Endothelial cell of umbilical vein (primary cell): ENCODE measurements at regions not wholly inside any gene's neighbourhood (a gene's known extent, or its start where the extent isn't known, plus 50 kb on each side); places are given as distances from the start of the nearest gene placed in this dataset.

ENCODE experiments used
- BruUV-seq: library from RNA; stranded (reverse); fragments of 400-500 nt; replicated peaks from 2 replicates; lab custom pipeline; 2021; lab: Mats Ljungman, UMichigan
- CTCF ChIA-PET: fragments of 300-600, 350-600 bp; sonication (Branson Sonifier 250); formaldehyde crosslinking; loops from one replicate; lab custom pipeline; 2021; ENCODE audit warnings: antibody characterized with exemption, inconsistent platforms; lab: Charles Lee
- POLR2A ChIA-PET: fragments of 300-600, 350-600 bp; sonication (Branson Sonifier 250); formaldehyde crosslinking; loops from one replicate; lab custom pipeline; 2021; ENCODE audit warnings: antibody characterized with exemption, inconsistent platforms; lab: Charles Lee
- DNase-seq: peaks from one replicate; pipeline ENCODE4 v3.0.0-alpha.2; 2011; ENCODE audit warnings: low read depth, low spot score
- FAIRE-seq: peaks from 2 replicates; lab custom pipeline; 2011; peaks lifted over from hg19 to GRCh38; lab: Jason Lieb, UNC
- H2AFZ ChIP-seq: 2 replicates; pipeline ENCODE4 v1.6.0; 2012; ENCODE audit warnings: low read depth, low read length, control low read depth, inconsistent platforms
- H3K27ac ChIP-seq: 2 replicates; pipeline ENCODE4 v1.5.1; 2011; ENCODE audit warnings: low read depth, mild to moderate bottlenecking, control low read depth, low read length, moderate library complexity; ENCODE audit not compliant: insufficient read depth
- H3K27me3 ChIP-seq, 2 experiments: 2 replicates each; pipeline versions ENCODE4 v1.6.0 to v1.6.1; 2011; ENCODE audit warnings: low read length in 2 of 2, mixed read lengths in 1 of 2; ENCODE audit not compliant: control insufficient read depth in 2 of 2, insufficient read depth in 2 of 2
- H3K36me3 ChIP-seq, 2 experiments: 2 replicates in 1 of 2; 3 replicates in 1 of 2; pipeline ENCODE4 v1.5.1; 2011; ENCODE audit warnings: low read length in 2 of 2, mild to moderate bottlenecking in 1 of 2, moderate library complexity in 1 of 2; ENCODE audit not compliant: control insufficient read depth in 2 of 2, insufficient read depth in 2 of 2; ENCODE audit errors: extremely low read depth in 1 of 2
- H3K4me1 ChIP-seq: 3 replicates; pipeline ENCODE4 v1.5.1; 2011; ENCODE audit warnings: mild to moderate bottlenecking, low read length; ENCODE audit not compliant: control insufficient read depth, insufficient read depth; ENCODE audit errors: extremely low read depth
- H3K4me2 ChIP-seq: 2 replicates; pipeline ENCODE4 v1.6.1; 2011; ENCODE audit warnings: low read length, control low read depth, mixed read lengths; ENCODE audit not compliant: insufficient read depth
- H3K4me3 ChIP-seq, 3 experiments: fragments of 200-600 bp in 1 of 3; sonication (generic), shearing (Covaris generic) in 1 of 3; replicated peaks in 1 of 3; 2 replicates each; pipeline ENCODE4 v1.5.1; 2011 to 2016; ENCODE audit warnings: control low read depth in 3 of 3, low read length in 3 of 3, mild to moderate bottlenecking in 2 of 3, inconsistent platforms in 1 of 3, low read depth in 1 of 3, moderate library complexity in 1 of 3; ENCODE audit not compliant: insufficient read depth in 1 of 3
- H3K79me2 ChIP-seq: 2 replicates; pipeline ENCODE4 v1.6.0; 2012; ENCODE audit warnings: low read length, inconsistent platforms; ENCODE audit not compliant: control insufficient read depth, insufficient read depth
- H3K9ac ChIP-seq: replicated peaks from 2 replicates; pipeline ENCODE3; 2011; ENCODE audit warnings: low read length, control low read depth; ENCODE audit not compliant: insufficient read depth; ENCODE audit errors: extremely low read depth
- H3K9me1 ChIP-seq: replicated peaks from 3 replicates; pipeline ENCODE4 v1.6.0; 2011; ENCODE audit warnings: mild to moderate bottlenecking, low read length; ENCODE audit not compliant: control insufficient read depth, insufficient read depth; ENCODE audit errors: extremely low read depth
- H3K9me3 ChIP-seq: replicated peaks from 2 replicates; pipeline ENCODE4 v1.5.1; 2012; ENCODE audit warnings: low read length, inconsistent platforms; ENCODE audit not compliant: control insufficient read depth, insufficient read depth
- H4K20me1 ChIP-seq: replicated peaks from 2 replicates; pipeline ENCODE3; 2011; ENCODE audit warnings: mild to moderate bottlenecking, low read length; ENCODE audit not compliant: control insufficient read depth, insufficient read depth; ENCODE audit errors: extremely low read depth
- CTCF ChIP-seq, 2 donors: IDR thresholded peaks; 1 replicate in 1 of 2; 2 replicates in 1 of 2; pipeline ENCODE4 v1.5.1; 2011; ENCODE audit warnings: low read length in 2 of 2, mild to moderate bottlenecking in 2 of 2, moderate library complexity in 2 of 2, control low read depth in 1 of 2, inconsistent platforms in 1 of 2, low read depth in 1 of 2; ENCODE audit not compliant: insufficient read depth in 1 of 2; ENCODE audit errors: extremely low read depth in 1 of 2
- EZH2 ChIP-seq: IDR thresholded peaks from 2 replicates; pipeline ENCODE4 v1.6.1; 2012; ENCODE audit warnings: borderline replicate concordance, low read depth, mild to moderate bottlenecking, moderate library complexity, low read length, inconsistent platforms; ENCODE audit not compliant: severe bottlenecking
- FOS ChIP-seq: IDR thresholded peaks from 2 replicates; pipeline ENCODE4 v1.6.1; 2011; ENCODE audit warnings: mild to moderate bottlenecking, low read length, moderate library complexity, borderline replicate concordance; ENCODE audit not compliant: insufficient read depth
- GATA2 ChIP-seq: IDR thresholded peaks from 2 replicates; pipeline ENCODE4 v1.7.0; 2011; ENCODE audit warnings: low read depth, mild to moderate bottlenecking, moderate library complexity, mixed read lengths, low read length; ENCODE audit not compliant: insufficient read length, insufficient read depth
- JUN ChIP-seq: IDR thresholded peaks from 2 replicates; pipeline ENCODE4 v1.6.1; 2011; ENCODE audit warnings: borderline replicate concordance, low read depth; ENCODE audit not compliant: insufficient read length, insufficient read depth
- MAX ChIP-seq: IDR thresholded peaks from 2 replicates; pipeline ENCODE4 v1.6.1; 2011; ENCODE audit not compliant: insufficient read depth, insufficient read length
- MYC ChIP-seq: IDR thresholded peaks from one replicate; pipeline ENCODE4 v1.6.1; 2011; ENCODE audit warnings: mild to moderate bottlenecking, low read depth, low read length
- POLR2A ChIP-seq: IDR thresholded peaks from 2 replicates; pipeline ENCODE4 v1.6.1; 2012; ENCODE audit warnings: low read depth, mild to moderate bottlenecking, control low read depth, low read length
- POLR2AphosphoS5 ChIP-seq: IDR thresholded peaks from 2 replicates; pipeline ENCODE4 v1.6.1; 2012; ENCODE audit warnings: low read depth, mild to moderate bottlenecking, control low read depth, low read length, moderate library complexity; ENCODE audit not compliant: insufficient read depth
- dilution Hi-C: fragments of 300-500 bp; cut with MboI; formaldehyde crosslinking; loops from one replicate; pipeline ENCODE4 v1.15.0; 2019; ENCODE audit warnings: low sequenced_read_pairs; ENCODE audit not compliant: extremely low pct_ligation_motif_present
- intact Hi-C: fragments of 100-400 bp; cut with micrococcal nuclease; formaldehyde crosslinking; loops from one replicate; pipeline ENCODE4 v1.10.0; 2022

GRCh38 chr10:80908611-80909010 is 370.9 kb downstream of the SH2D4B start:
- H3K9me1 ChIP-seq = no peaks in the 10 kb centered on the region
- no peak overlapping the region for H3K4me3 ChIP-seq
- no peak for DNase-seq
- no peak overlapping the region for H3K27ac ChIP-seq
- no peaks in the 10 kb centered on the region for H3K36me3 ChIP-seq
- ChIA-PET POLR2A (no interaction called here), CTCF (interaction anchor here (2.5 kb wide), 1 partner anchor 16 kb away, joined by 7 read pairs; no protein-coding TSS in a partner anchor)
- H3K4me2 ChIP-seq = no peak overlapping the region
- TF ChIP-seq FOS (no peak), EZH2 (no peak), MYC (no peak), POLR2A (no peak), GATA2 (no peak), JUN (no peak), MAX (no peak), POLR2AphosphoS5 (no peak)
- dilution Hi-C loops = no loop called here
- no peak overlapping the region for H2AFZ ChIP-seq
- no peaks in the 10 kb centered on the region for H3K79me2 ChIP-seq
- no TSS peak for BruUV-seq
- intact Hi-C loops = no loop called here
- no peaks in the 10 kb centered on the region for H3K4me1 ChIP-seq
- no peak for FAIRE-seq
- H3K27me3 ChIP-seq = no peaks in the 10 kb centered on the region
- H4K20me1 ChIP-seq = no peaks in the 10 kb centered on the region
- no peak overlapping the region for H3K9ac ChIP-seq
- no peaks in the 10 kb centered on the region for H3K9me3 ChIP-seq

- CTCF ChIA-PET = interaction anchor here (2.5 kb wide), 1 partner anchor 15 kb away, joined by 7 read pairs; no protein-coding TSS in a partner anchor
- H3K36me3 ChIP-seq = no peaks in the 10 kb centered on the region
- H3K27me3 ChIP-seq = no peaks in the 10 kb centered on the region
- H3K9ac ChIP-seq = no peak overlapping the region
- TF ChIP-seq CTCF (IDR thresholded peaks at IDR 0.05; ENCODE audit: extremely low read depth in 1 of 2, insufficient read depth in 1 of 2, low read depth in 1 of 2, low read length in 2 of 2) = no peak
- no peak for TF ChIP-seq EZH2
- TF ChIP-seq MAX = no peak
- TF ChIP-seq FOS = no peak
- no peak for TF ChIP-seq GATA2
- no peak for TF ChIP-seq MYC
- H3K79me2 ChIP-seq = no peaks in the 10 kb centered on the region
- H3K4me2 ChIP-seq = no peak overlapping the region
- H3K4me1 ChIP-seq = no peaks in the 10 kb centered on the region
- dilution Hi-C loops = no loop called here
- FAIRE-seq (no peak), DNase-seq (no peak)
- no peaks in the 10 kb centered on the region for H3K9me1 ChIP-seq
- H3K27ac ChIP-seq = no peak overlapping the region
- no peak overlapping the region for H3K4me3 ChIP-seq
- intact Hi-C loops = no loop called here
- H3K9me3 ChIP-seq = no peaks in the 10 kb centered on the region
- no peaks in the 10 kb centered on the region for H4K20me1 ChIP-seq
- BruUV-seq = no TSS peak
- POLR2A ChIA-PET = no interaction called here
- H2AFZ ChIP-seq = no peak overlapping the region
These were observed 371.6 kb downstream of the SH2D4B start for GRCh38 chr10:80909254-80909653.
